GM12878 (cell line): ENCODE measurements at regions not wholly inside any gene's neighbourhood (a gene's known extent, or its start where the extent isn't known, plus 50 kb on each side); places are given as distances from the start of the nearest gene placed in this dataset.

Experiments
- ATAC-seq: fragments of 200-7000 bp; cut with Tn5 transposase; 3 replicates; pipeline ENCODE4 v1.9.1; 2020; ENCODE audit warnings: mild to moderate bottlenecking, moderate library complexity
- BruUV-seq: library from RNA; stranded (reverse); fragments of 400-500 nt; replicated peaks from 2 replicates; lab custom pipeline; 2021; lab: Mats Ljungman, UMichigan
- CTCF ChIA-PET: fragments of 300-600 bp; sonication (Branson Sonifier 250); formaldehyde crosslinking; extraction: SDS; loops from one replicate; lab custom pipeline; 2021; ENCODE audit warnings: inconsistent platforms; lab: Yijun Ruan, JAX
- POLR2A ChIA-PET: fragments of 350-600 bp; formaldehyde crosslinking; extraction: SDS; loops from one replicate; lab custom pipeline; 2021; ENCODE audit warnings: inconsistent platforms; lab: Charles Lee
- RAD21 ChIA-PET: fragments of 300-600 bp; sonication (Branson Sonifier 250); formaldehyde crosslinking; loops from one replicate; lab custom pipeline; 2023; ENCODE audit warnings: antibody characterized with exemption; ENCODE audit not compliant: unreplicated experiment; lab: Charles Lee
- SMC1A ChIA-PET: fragments of 300-600 bp; sonication (Branson Sonifier 250); formaldehyde crosslinking; loops from one replicate; lab custom pipeline; 2023; ENCODE audit not compliant: unreplicated experiment, uncharacterized antibody; lab: Charles Lee
- DNase-seq: peaks from one replicate; pipeline ENCODE4 v3.0.0-alpha.2; 2011; ENCODE audit warnings: low read depth, low spot score
- FAIRE-seq: peaks from 3 replicates; lab custom pipeline; 2011; peaks lifted over from hg19 to GRCh38; lab: Jason Lieb, UNC
- H2AFZ ChIP-seq: 2 replicates; pipeline ENCODE4 v1.6.0; 2011; ENCODE audit warnings: low read depth, low read length, control low read depth; ENCODE audit not compliant: control insufficient read depth
- H3K27ac ChIP-seq: 2 replicates; pipeline ENCODE4 v1.5.1; 2011; ENCODE audit warnings: control low read depth; ENCODE audit not compliant: control insufficient read depth, insufficient read depth
- H3K27me3 ChIP-seq, 2 experiments: replicated peaks in 1 of 2; 2 replicates each; pipeline versions ENCODE4 v1.6.0 to v1.6.1; 2011; ENCODE audit warnings: low read length in 1 of 2; ENCODE audit not compliant: control insufficient read depth in 2 of 2, insufficient read depth in 2 of 2
- H3K36me3 ChIP-seq, 2 experiments: 2 replicates each; pipeline ENCODE4 v1.5.1; 2011; ENCODE audit warnings: low read length in 1 of 2; ENCODE audit not compliant: control insufficient read depth in 2 of 2, insufficient read depth in 2 of 2
- H3K4me1 ChIP-seq: 2 replicates; pipeline ENCODE4 v1.6.1; 2011; ENCODE audit warnings: mild to moderate bottlenecking, low read length, moderate library complexity, mixed read lengths; ENCODE audit not compliant: control insufficient read depth, insufficient read depth
- H3K4me2 ChIP-seq: 2 replicates; pipeline ENCODE4 v1.6.0; 2011; ENCODE audit warnings: control low read depth; ENCODE audit not compliant: control insufficient read depth, insufficient read depth
- H3K4me3 ChIP-seq: fragments of 200-600 bp; sonication (generic); 2 replicates; pipeline ENCODE4 v1.5.1; 2016
- H3K79me2 ChIP-seq: 2 replicates; pipeline ENCODE4 v1.6.0; 2011; ENCODE audit warnings: low read length; ENCODE audit not compliant: control insufficient read depth, insufficient read depth
- H3K9ac ChIP-seq: 2 replicates; pipeline ENCODE4 v1.8.0; 2011; ENCODE audit warnings: low read length, control low read depth, mixed read lengths; ENCODE audit not compliant: control insufficient read depth, insufficient read depth
- H3K9me3 ChIP-seq: replicated peaks from 3 replicates; pipeline ENCODE4 v1.5.1; 2011; ENCODE audit warnings: mild to moderate bottlenecking, low read length; ENCODE audit not compliant: control insufficient read depth, insufficient read depth
- H4K20me1 ChIP-seq: 2 replicates; pipeline ENCODE4 v1.6.0; 2011; ENCODE audit not compliant: control insufficient read depth, insufficient read depth
- CEBPB ChIP-seq, 2 experiments: fragments of 150-350 bp in 1 of 2; IDR thresholded peaks; 2 replicates each; pipeline ENCODE4 v1.6.1; 2012 to 2014; ENCODE audit warnings: low read depth in 2 of 2, low read length in 2 of 2, borderline replicate concordance in 1 of 2, inconsistent platforms in 1 of 2
- CHD2 ChIP-seq: IDR thresholded peaks from 2 replicates; pipeline ENCODE4 v1.6.1; 2011; ENCODE audit warnings: low read depth, low read length, improper control_type of control experiment, borderline replicate concordance
- DPF2 ChIP-seq: fragments of 450-650 bp; IDR thresholded peaks from 2 replicates; pipeline ENCODE4 v1.6.1; 2017; ENCODE audit warnings: mild to moderate bottlenecking
- EGR1 ChIP-seq, 2 experiments: IDR thresholded peaks; 1 replicate in 1 of 2; 2 replicates in 1 of 2; pipeline ENCODE4 v1.6.1; 2011 to 2012; ENCODE audit warnings: low read depth in 2 of 2, low read length in 2 of 2, borderline replicate concordance in 1 of 2, mild to moderate bottlenecking in 1 of 2, moderate library complexity in 1 of 2
- LARP7 ChIP-seq: fragments of 450-650 bp; IDR thresholded peaks from 2 replicates; pipeline ENCODE4 v1.6.1; 2017; ENCODE audit warnings: mild to moderate bottlenecking
- NFYA ChIP-seq: IDR thresholded peaks from 2 replicates; pipeline ENCODE4 v1.6.1; 2011; ENCODE audit warnings: low read depth, mild to moderate bottlenecking, low read length, improper control_type of control experiment, borderline replicate concordance
- POLR2A ChIP-seq: IDR thresholded peaks from 2 replicates; pipeline ENCODE4 v1.6.1; 2011; ENCODE audit warnings: low read depth, mild to moderate bottlenecking, low read length
- RB1 ChIP-seq: fragments of 450-650 bp; formaldehyde crosslinking; IDR thresholded peaks from 2 replicates; pipeline ENCODE4 v1.6.1; 2017; ENCODE audit warnings: mild to moderate bottlenecking, borderline replicate concordance
- ZSCAN29 ChIP-seq: fragments of 450-650 bp; IDR thresholded peaks from 2 replicates; pipeline ENCODE4 v1.6.1; 2017; ENCODE audit warnings: mild to moderate bottlenecking, moderate library complexity
- WGBS: methylation state at CpG from one replicate; pipeline ENCODE4 v1.1.6; 2016; ENCODE audit warnings: low lambda C conversion rate; ENCODE audit not compliant: insufficient replicate concordance, insufficient coverage; ENCODE audit errors: missing lambda C conversion rate; 5-methylcytosine and 5-hydroxymethylcytosine counted together
- in situ Hi-C: fragments of 300-500 bp; cut with MboI; formaldehyde crosslinking; loops from 9 replicates; pipeline ENCODE4 v1.14.3; 2018; ENCODE audit warnings: mixed read lengths
- intact Hi-C: fragments of 100-400 bp; cut with micrococcal nuclease; formaldehyde crosslinking; loops from one replicate; pipeline ENCODE4 v1.14.2; 2022; ENCODE audit not compliant: unreplicated experiment
- TF ChIP-seq, protein P1 (sequence below): fragments of 450-650 bp; IDR thresholded peaks from 2 replicates; pipeline ENCODE4 v1.6.1; 2018; ENCODE audit warnings: borderline replicate concordance, mild to moderate bottlenecking; ENCODE audit not compliant: partially characterized antibody
- TF ChIP-seq, protein P2 (sequence below): IDR thresholded peaks from 2 replicates; pipeline ENCODE4 v1.6.1; 2011; ENCODE audit warnings: low read depth, mild to moderate bottlenecking, low read length, moderate library complexity, borderline replicate concordance; ENCODE audit errors: extremely low read depth
- TF ChIP-seq, protein P3 (sequence below): fragments of 450-650 bp; IDR thresholded peaks from 2 replicates; pipeline ENCODE4 v1.6.1; 2018; ENCODE audit warnings: mild to moderate bottlenecking, low read depth, moderate library complexity; ENCODE audit not compliant: partially characterized antibody

DNA sequence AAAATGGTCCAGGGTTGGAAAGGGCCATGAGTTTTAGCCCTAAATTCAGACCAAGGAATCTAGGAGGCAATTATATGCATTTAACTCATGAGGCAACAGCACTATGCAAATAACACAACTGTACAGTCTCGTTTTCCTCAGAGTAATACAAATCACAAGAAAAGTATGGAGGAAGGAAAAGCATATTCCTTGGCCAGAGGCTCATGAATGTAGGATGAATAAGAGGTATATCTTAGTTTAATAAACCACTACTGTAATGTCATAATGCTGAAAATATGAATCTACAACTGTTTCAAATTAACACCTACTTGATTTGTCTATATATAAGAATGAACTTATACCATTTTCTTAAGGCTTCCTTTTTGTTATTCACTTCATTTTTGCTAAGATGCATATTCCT is 252.5 kb upstream of the TANK start:
- no peak for ATAC-seq
- H4K20me1 ChIP-seq, result no peaks in the 10 kb centered on the region
- POLR2A ChIA-PET, result no interaction called here
- H3K4me1 ChIP-seq, result no peaks in the 10 kb centered on the region
- in situ Hi-C loops, result no loop called here
- no peaks in the 10 kb centered on the region for H3K79me2 ChIP-seq
- no peak overlapping the region for H3K27ac ChIP-seq
- no peaks in the 10 kb centered on the region for H3K9me3 ChIP-seq
- no peak overlapping the region for H3K4me3 ChIP-seq
- 0% methylated on average over 1 of the region's 1 CpG for WGBS
- RAD21 ChIA-PET, result no interaction called here
- intact Hi-C loops, result no loop called here
- TF ChIP-seq EGR1 (IDR thresholded peaks at IDR 0.05; ENCODE audit: borderline replicate concordance in 1 of 2, low read depth in 2 of 2, low read length in 2 of 2) (no peak), CHD2 (no peak), ZSCAN29 (no peak)
- TF ChIP-seq, all 136 proteins: peak for 0
- Histone ChIP-seq H2AFZ (no peak overlapping the region), H3K4me2 (no peak overlapping the region), H3K9ac (no peak overlapping the region), H3K36me3 (no peaks in the 10 kb centered on the region), H3K27me3 (no peaks in the 10 kb centered on the region; a peak in 1 of 4 replicates)
- CTCF ChIA-PET, result no interaction called here
- SMC1A ChIA-PET, result no interaction called here
- no TSS peak for BruUV-seq
- FAIRE-seq, result no peak
- no peak for DNase-seq

DNA sequence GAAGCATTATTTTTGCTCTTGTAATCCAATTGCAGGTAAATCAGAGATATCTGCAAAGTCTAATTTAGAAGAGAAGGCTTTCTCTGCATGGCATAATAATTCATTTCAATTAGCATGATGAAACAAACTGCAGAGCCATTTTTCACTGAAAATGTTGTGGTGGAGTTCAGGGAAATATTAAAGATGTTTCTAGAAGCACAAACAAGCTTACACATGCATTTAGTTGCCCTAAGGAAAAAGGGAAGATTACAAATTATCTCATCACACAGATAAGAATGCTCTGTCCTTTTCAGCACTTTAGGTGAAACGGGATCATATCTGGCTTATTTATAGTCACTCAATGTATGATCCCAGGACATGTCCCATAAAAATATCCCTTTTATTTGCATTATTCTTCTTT is 252.1 kb upstream of the TANK start:
- no peak for TF ChIP-seq RB1
- no peak for TF ChIP-seq CEBPB (IDR thresholded peaks at IDR 0.05; ENCODE audit: borderline replicate concordance in 1 of 2, low read depth in 2 of 2, low read length in 2 of 2)
- TF ChIP-seq, protein P1, sequence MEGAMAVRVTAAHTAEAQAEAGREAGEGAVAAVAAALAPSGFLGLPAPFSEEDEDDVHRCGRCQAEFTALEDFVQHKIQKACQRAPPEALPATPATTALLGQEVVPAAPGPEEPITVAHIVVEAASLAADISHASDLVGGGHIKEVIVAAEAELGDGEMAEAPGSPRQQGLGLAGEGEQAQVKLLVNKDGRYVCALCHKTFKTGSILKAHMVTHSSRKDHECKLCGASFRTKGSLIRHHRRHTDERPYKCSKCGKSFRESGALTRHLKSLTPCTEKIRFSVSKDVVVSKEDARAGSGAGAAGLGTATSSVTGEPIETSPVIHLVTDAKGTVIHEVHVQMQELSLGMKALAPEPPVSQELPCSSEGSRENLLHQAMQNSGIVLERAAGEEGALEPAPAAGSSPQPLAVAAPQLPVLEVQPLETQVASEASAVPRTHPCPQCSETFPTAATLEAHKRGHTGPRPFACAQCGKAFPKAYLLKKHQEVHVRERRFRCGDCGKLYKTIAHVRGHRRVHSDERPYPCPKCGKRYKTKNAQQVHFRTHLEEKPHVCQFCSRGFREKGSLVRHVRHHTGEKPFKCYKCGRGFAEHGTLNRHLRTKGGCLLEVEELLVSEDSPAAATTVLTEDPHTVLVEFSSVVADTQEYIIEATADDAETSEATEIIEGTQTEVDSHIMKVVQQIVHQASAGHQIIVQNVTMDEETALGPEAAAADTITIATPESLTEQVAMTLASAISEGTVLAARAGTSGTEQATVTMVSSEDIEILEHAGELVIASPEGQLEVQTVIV, result no peak
- no peak for TF ChIP-seq POLR2A
- no peak for TF ChIP-seq DPF2
- no peak for TF ChIP-seq NFYA
- TF ChIP-seq LARP7, result no peak
- TF ChIP-seq, protein P2, sequence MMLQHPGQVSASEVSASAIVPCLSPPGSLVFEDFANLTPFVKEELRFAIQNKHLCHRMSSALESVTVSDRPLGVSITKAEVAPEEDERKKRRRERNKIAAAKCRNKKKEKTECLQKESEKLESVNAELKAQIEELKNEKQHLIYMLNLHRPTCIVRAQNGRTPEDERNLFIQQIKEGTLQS, result no peak
- TF ChIP-seq, protein P3, sequence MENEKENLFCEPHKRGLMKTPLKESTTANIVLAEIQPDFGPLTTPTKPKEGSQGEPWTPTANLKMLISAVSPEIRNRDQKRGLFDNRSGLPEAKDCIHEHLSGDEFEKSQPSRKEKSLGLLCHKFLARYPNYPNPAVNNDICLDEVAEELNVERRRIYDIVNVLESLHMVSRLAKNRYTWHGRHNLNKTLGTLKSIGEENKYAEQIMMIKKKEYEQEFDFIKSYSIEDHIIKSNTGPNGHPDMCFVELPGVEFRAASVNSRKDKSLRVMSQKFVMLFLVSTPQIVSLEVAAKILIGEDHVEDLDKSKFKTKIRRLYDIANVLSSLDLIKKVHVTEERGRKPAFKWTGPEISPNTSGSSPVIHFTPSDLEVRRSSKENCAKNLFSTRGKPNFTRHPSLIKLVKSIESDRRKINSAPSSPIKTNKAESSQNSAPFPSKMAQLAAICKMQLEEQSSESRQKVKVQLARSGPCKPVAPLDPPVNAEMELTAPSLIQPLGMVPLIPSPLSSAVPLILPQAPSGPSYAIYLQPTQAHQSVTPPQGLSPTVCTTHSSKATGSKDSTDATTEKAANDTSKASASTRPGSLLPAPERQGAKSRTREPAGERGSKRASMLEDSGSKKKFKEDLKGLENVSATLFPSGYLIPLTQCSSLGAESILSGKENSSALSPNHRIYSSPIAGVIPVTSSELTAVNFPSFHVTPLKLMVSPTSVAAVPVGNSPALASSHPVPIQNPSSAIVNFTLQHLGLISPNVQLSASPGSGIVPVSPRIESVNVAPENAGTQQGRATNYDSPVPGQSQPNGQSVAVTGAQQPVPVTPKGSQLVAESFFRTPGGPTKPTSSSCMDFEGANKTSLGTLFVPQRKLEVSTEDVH, result no peak
- no peaks in the 10 kb centered on the region; a peak in 1 of 4 replicates for H3K27me3 ChIP-seq
- DNase-seq (no peak), FAIRE-seq (no peak), ATAC-seq (no peak)
- no peaks in the 10 kb centered on the region for H3K36me3 ChIP-seq
- POLR2A ChIA-PET, result no interaction called here
- CTCF ChIA-PET, result no interaction called here
- no peaks in the 10 kb centered on the region for H4K20me1 ChIP-seq
- RAD21 ChIA-PET, result interaction anchor here (0.6 kb wide), 1 partner anchor 432 kb away, joined by 3 read pairs; no protein-coding TSS in a partner anchor
- no peak overlapping the region for H3K9ac ChIP-seq
- no peaks in the 10 kb centered on the region for H3K9me3 ChIP-seq
- SMC1A ChIA-PET, result no interaction called here
- H3K79me2 ChIP-seq, result no peaks in the 10 kb centered on the region
- H3K4me2 ChIP-seq, result no peak overlapping the region
- intact Hi-C loops (no loop called here), in situ Hi-C loops (no loop called here)
- H2AFZ ChIP-seq, result no peak overlapping the region
- no peak overlapping the region for H3K4me3 ChIP-seq
- H3K27ac ChIP-seq, result no peak overlapping the region
- WGBS, result 0% methylated on average over 1 of the region's 1 CpG
- no peaks in the 10 kb centered on the region for H3K4me1 ChIP-seq
- BruUV-seq, result no TSS peak
